SK-N-SH (cell line): ENCODE measurements at regions not wholly inside any gene's neighbourhood (a gene's known extent, or its start where the extent isn't known, plus 50 kb on each side); places are given as distances from the start of the nearest gene placed in this dataset.

Experiments
- CTCF ChIA-PET: fragments of 300-600, 350-600 bp; formaldehyde crosslinking; extraction: SDS; loops from one replicate; lab custom pipeline; 2021; lab: Yijun Ruan, JAX
- POLR2A ChIA-PET: fragments of 350-600 bp; sonication (Branson Sonifier 250); formaldehyde crosslinking; extraction: SDS; loops from one replicate; lab custom pipeline; 2020; ENCODE audit warnings: antibody characterized with exemption, inconsistent platforms; lab: Yijun Ruan, JAX
- DNase-seq: peaks from one replicate; pipeline ENCODE4 v3.0.0; 2012
- H2AFZ ChIP-seq: fragments of 200-600 bp; sonication (generic); 2 replicates; pipeline ENCODE4 v1.8.1; 2016; ENCODE audit warnings: antibody characterized with exemption, mild to moderate bottlenecking, low read depth
- H3F3A ChIP-seq: fragments of 200-600 bp; sonication (generic); replicated peaks from 2 replicates; pipeline ENCODE3; 2016; ENCODE audit warnings: antibody characterized with exemption, mild to moderate bottlenecking; ENCODE audit not compliant: insufficient read depth
- H3K27ac ChIP-seq, 2 experiments: fragments of 200-500 bp in 1 of 2; fragments of 200-600 bp in 1 of 2; sonication (Bioruptor generic) in 1 of 2; sonication (generic), shearing (Covaris generic) in 1 of 2; 2 replicates each; pipeline versions ENCODE4 v1.5.1 to v1.6.1; 2014 to 2016; ENCODE audit warnings: low read depth in 2 of 2, inconsistent platforms in 1 of 2, low read length in 1 of 2, mild to moderate bottlenecking in 1 of 2, mixed read lengths in 1 of 2
- H3K27me3 ChIP-seq: fragments of 200-600 bp; sonication (generic), shearing (Covaris generic); 2 replicates; pipeline ENCODE4 v1.6.1; 2016; ENCODE audit warnings: mixed run types; ENCODE audit not compliant: insufficient read depth
- H3K36me3 ChIP-seq, 2 experiments: fragments of 200-500 bp in 1 of 2; fragments of 200-600 bp in 1 of 2; sonication (Bioruptor generic) in 1 of 2; sonication (generic) in 1 of 2; replicated peaks in 1 of 2; 2 replicates each; pipeline versions ENCODE3 to v1.5.1; 2014 to 2016; ENCODE audit warnings: low read length in 1 of 2, mild to moderate bottlenecking in 1 of 2; ENCODE audit not compliant: insufficient read depth in 2 of 2, control insufficient read depth in 1 of 2
- H3K4me1 ChIP-seq, 2 experiments: fragments of 200-500 bp in 1 of 2; fragments of 200-600 bp in 1 of 2; sonication (Bioruptor generic) in 1 of 2; sonication (generic), shearing (Covaris generic) in 1 of 2; 2 replicates each; pipeline versions ENCODE4 v1.5.1 to v1.6.1; 2014 to 2016; ENCODE audit warnings: low read depth in 1 of 2, low read length in 1 of 2, mixed run types in 1 of 2; ENCODE audit not compliant: insufficient read depth in 2 of 2, control insufficient read depth in 1 of 2
- H3K4me2 ChIP-seq: fragments of 200-600 bp; sonication (generic), shearing (Covaris generic); 2 replicates; pipeline ENCODE4 v1.6.1; 2017; ENCODE audit warnings: mixed run types
- H3K4me3 ChIP-seq, 2 experiments: fragments of 200-500 bp in 1 of 2; fragments of 200-600 bp in 1 of 2; sonication (Bioruptor generic) in 1 of 2; sonication (generic), shearing (Covaris generic) in 1 of 2; 2 replicates each; pipeline versions ENCODE4 v1.5.1 to v1.8.1; 2014 to 2016; ENCODE audit warnings: low read depth in 2 of 2, inconsistent platforms in 1 of 2, low read length in 1 of 2, mild to moderate bottlenecking in 1 of 2, mixed read lengths in 1 of 2, moderate library complexity in 1 of 2
- H3K79me2 ChIP-seq: fragments of 200-600 bp; sonication (generic); 2 replicates; pipeline ENCODE4 v1.8.1; 2017; ENCODE audit warnings: mild to moderate bottlenecking; ENCODE audit not compliant: insufficient read depth
- H3K9ac ChIP-seq: fragments of 200-600 bp; sonication (generic); 2 replicates; pipeline ENCODE4 v1.6.1; 2017; ENCODE audit warnings: mixed run types
- H3K9me2 ChIP-seq: fragments of 200-600 bp; sonication (generic); 2 replicates; pipeline ENCODE4 v1.6.1; 2017; ENCODE audit warnings: mixed run types
- H3K9me3 ChIP-seq: fragments of 200-600 bp; sonication (generic); 2 replicates; pipeline ENCODE4 v1.6.1; 2017; ENCODE audit warnings: mixed run types, mild to moderate bottlenecking, moderate library complexity
- H4K20me1 ChIP-seq: fragments of 200-600 bp; sonication (generic); 2 replicates; pipeline ENCODE4 v1.6.1; 2017; ENCODE audit warnings: mild to moderate bottlenecking, mixed run types; ENCODE audit not compliant: insufficient read depth
- CTCF ChIP-seq: fragments of 200-600 bp; sonication (generic); IDR thresholded peaks from 2 replicates; pipeline ENCODE4 v1.6.1; 2017; ENCODE audit warnings: antibody characterized with exemption, mild to moderate bottlenecking, moderate library complexity
- EP300 ChIP-seq, 2 experiments: IDR thresholded peaks; 2 replicates each; pipeline versions ENCODE4 v1.4.0 to v1.6.1; 2012; ENCODE audit warnings: borderline replicate concordance in 1 of 2, low read depth in 1 of 2, low read length in 1 of 2
- GABPA ChIP-seq: IDR thresholded peaks from 2 replicates; pipeline ENCODE4 v1.4.0; 2012; ENCODE audit warnings: low read depth, mild to moderate bottlenecking
- JUND ChIP-seq: IDR thresholded peaks from 2 replicates; pipeline ENCODE4 v1.4.0; 2012
- MAX ChIP-seq: IDR thresholded peaks from 2 replicates; pipeline ENCODE4 v1.4.0; 2012; ENCODE audit warnings: low read depth
- MEF2A ChIP-seq: IDR thresholded peaks from 2 replicates; pipeline ENCODE4 v1.4.0; 2012; ENCODE audit warnings: low read depth, borderline replicate concordance
- MXI1 ChIP-seq: IDR thresholded peaks from 2 replicates; pipeline ENCODE4 v1.6.1; 2012; ENCODE audit warnings: mild to moderate bottlenecking, low read depth, low read length, improper control_type of control experiment
- RAD21 ChIP-seq: IDR thresholded peaks from 2 replicates; pipeline ENCODE4 v1.6.1; 2012; ENCODE audit warnings: mild to moderate bottlenecking, low read length
- REST ChIP-seq: IDR thresholded peaks from 2 replicates; pipeline ENCODE4 v1.6.1; 2012; ENCODE audit warnings: mild to moderate bottlenecking, low read depth, low read length, moderate library complexity
- RFX5 ChIP-seq: IDR thresholded peaks from 2 replicates; pipeline ENCODE4 v1.6.1; 2012; ENCODE audit warnings: mild to moderate bottlenecking, improper control_type of control experiment, low read length
- SMC3 ChIP-seq: IDR thresholded peaks from 2 replicates; pipeline ENCODE4 v1.6.1; 2012; ENCODE audit warnings: low read depth, low read length, improper control_type of control experiment
- TCF12 ChIP-seq: IDR thresholded peaks from 2 replicates; pipeline ENCODE4 v1.4.0; 2012
- TEAD4 ChIP-seq: IDR thresholded peaks from 2 replicates; pipeline ENCODE4 v1.4.0; 2012; ENCODE audit warnings: mild to moderate bottlenecking, borderline replicate concordance; ENCODE audit not compliant: insufficient read depth
- YY1 ChIP-seq: IDR thresholded peaks from 2 replicates; pipeline ENCODE4 v1.4.0; 2012; ENCODE audit warnings: low read depth, mild to moderate bottlenecking
- TF ChIP-seq, protein P1 (sequence below): IDR thresholded peaks from 2 replicates; pipeline ENCODE4 v1.4.0; 2012; ENCODE audit warnings: low read depth, borderline replicate concordance
- TF ChIP-seq, protein P2 (sequence below): IDR thresholded peaks from 2 replicates; pipeline ENCODE4 v1.4.0; 2012; ENCODE audit warnings: low read depth, borderline replicate concordance

DNA sequence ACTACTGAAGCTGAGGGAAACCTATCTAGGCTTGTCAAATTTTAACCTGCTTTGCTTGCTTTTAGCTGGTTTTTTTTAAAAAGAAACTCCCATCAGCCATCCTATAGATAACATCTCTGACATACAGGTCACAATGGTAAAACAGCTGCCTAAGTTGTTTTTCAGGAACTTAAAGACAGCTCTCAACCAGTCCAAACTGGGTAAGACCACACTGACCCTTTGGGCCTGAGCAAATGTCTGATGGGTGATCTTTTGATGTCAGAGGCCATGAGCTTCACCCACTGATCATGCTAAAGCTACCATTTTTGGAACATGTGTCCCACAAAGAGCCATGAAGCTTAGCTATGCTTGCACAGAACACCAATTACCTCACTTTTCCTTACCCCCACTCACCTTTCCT, 50.0 kb upstream of the TANC1 start:
- Histone ChIP-seq H3K36me3 (no peaks in the 10 kb centered on the region), H3K79me2 (no peaks in the 10 kb centered on the region), H3K9ac (no peak overlapping the region), H3K9me2 (no peaks in the 10 kb centered on the region), H3K4me1 (peaks cover 6 to 9% of the 10 kb centered on the region in 2 experiments; a peak in 3 of 4 replicates), H3K4me2 (no peak overlapping the region), H2AFZ (no peak overlapping the region), H3K27me3 (no peaks in the 10 kb centered on the region), H3K9me3 (no peaks in the 10 kb centered on the region), H4K20me1 (no peaks in the 10 kb centered on the region), H3K27ac (no peak overlapping the region), H3F3A (no peaks in the 10 kb centered on the region), H3K4me3 (no peak overlapping the region)
- DNase-seq, result no peak
- TF ChIP-seq, protein P1, sequence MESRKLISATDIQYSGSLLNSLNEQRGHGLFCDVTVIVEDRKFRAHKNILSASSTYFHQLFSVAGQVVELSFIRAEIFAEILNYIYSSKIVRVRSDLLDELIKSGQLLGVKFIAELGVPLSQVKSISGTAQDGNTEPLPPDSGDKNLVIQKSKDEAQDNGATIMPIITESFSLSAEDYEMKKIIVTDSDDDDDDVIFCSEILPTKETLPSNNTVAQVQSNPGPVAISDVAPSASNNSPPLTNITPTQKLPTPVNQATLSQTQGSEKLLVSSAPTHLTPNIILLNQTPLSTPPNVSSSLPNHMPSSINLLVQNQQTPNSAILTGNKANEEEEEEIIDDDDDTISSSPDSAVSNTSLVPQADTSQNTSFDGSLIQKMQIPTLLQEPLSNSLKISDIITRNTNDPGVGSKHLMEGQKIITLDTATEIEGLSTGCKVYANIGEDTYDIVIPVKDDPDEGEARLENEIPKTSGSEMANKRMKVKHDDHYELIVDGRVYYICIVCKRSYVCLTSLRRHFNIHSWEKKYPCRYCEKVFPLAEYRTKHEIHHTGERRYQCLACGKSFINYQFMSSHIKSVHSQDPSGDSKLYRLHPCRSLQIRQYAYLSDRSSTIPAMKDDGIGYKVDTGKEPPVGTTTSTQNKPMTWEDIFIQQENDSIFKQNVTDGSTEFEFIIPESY, result no peak
- no peak for TF ChIP-seq MAX
- TF ChIP-seq REST, result no peak
- TF ChIP-seq SMC3, result no peak
- no peak for TF ChIP-seq GABPA
- TF ChIP-seq RFX5, result no peak
- no peak for TF ChIP-seq YY1
- no peak for TF ChIP-seq MEF2A
- TF ChIP-seq, protein P2, sequence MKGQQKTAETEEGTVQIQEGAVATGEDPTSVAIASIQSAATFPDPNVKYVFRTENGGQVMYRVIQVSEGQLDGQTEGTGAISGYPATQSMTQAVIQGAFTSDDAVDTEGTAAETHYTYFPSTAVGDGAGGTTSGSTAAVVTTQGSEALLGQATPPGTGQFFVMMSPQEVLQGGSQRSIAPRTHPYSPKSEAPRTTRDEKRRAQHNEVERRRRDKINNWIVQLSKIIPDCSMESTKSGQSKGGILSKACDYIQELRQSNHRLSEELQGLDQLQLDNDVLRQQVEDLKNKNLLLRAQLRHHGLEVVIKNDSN, result no peak
- no peak for TF ChIP-seq TCF12
- TF ChIP-seq JUND, result no peak
- TF ChIP-seq MXI1, result no peak
- no peak for TF ChIP-seq RAD21
- TF ChIP-seq CTCF, result no peak
- TF ChIP-seq EP300 (IDR thresholded peaks at IDR 0.05; ENCODE audit: borderline replicate concordance in 1 of 2, low read depth in 1 of 2, low read length in 1 of 2), result no peak
- TF ChIP-seq TEAD4, result no peak
- ChIA-PET POLR2A (no interaction called here), CTCF (interaction anchor here (0.7 to 1.2 kb wide), 4 partner anchors 14 to 1050 kb away, joined by 3 read pairs; no protein-coding TSS in a partner anchor)
